Neural cell (in vitro differentiated cells): ENCODE measurements at regions not wholly inside any gene's neighbourhood (a gene's known extent, or its start where the extent isn't known, plus 50 kb on each side); places are given as distances from the start of the nearest gene placed in this dataset.

Source experiments
- H2AFZ ChIP-seq: fragments of 200-600, 300-800 bp; sonication (generic), shearing (Covaris generic); 2 replicates; pipeline ENCODE4 v1.6.0; 2014; ENCODE audit warnings: low read depth, mild to moderate bottlenecking, antibody characterized with exemption, low read length, moderate library complexity
- H3F3A ChIP-seq: fragments of 200-600 bp; shearing (Covaris generic); 2 replicates; pipeline ENCODE4 v1.6.1; 2016; ENCODE audit warnings: mild to moderate bottlenecking, moderate library complexity, mixed read lengths, antibody characterized with exemption, low read length; ENCODE audit not compliant: insufficient read depth, poor library complexity, severe bottlenecking
- H3K27ac ChIP-seq: fragments of 200-600, 300-800 bp; sonication (generic), shearing (Covaris generic); 2 replicates; pipeline ENCODE4 v1.5.1; 2014; ENCODE audit warnings: mild to moderate bottlenecking, low read length, moderate library complexity
- H3K27me3 ChIP-seq: fragments of 300-800, 200-600 bp; sonication (generic), shearing (Covaris generic); 2 replicates; pipeline ENCODE4 v1.6.0; 2014; ENCODE audit warnings: mild to moderate bottlenecking, low read depth, low read length, moderate library complexity; ENCODE audit not compliant: insufficient read depth
- H3K36me3 ChIP-seq: fragments of 300-800, 200-600 bp; sonication (generic), shearing (Covaris generic); 2 replicates; pipeline ENCODE4 v1.5.1; 2014; ENCODE audit warnings: mild to moderate bottlenecking, antibody characterized with exemption, low read length, moderate library complexity; ENCODE audit not compliant: insufficient read depth
- H3K4me2 ChIP-seq: fragments of 300-800, 200-600 bp; sonication (generic), shearing (Covaris generic); 2 replicates; pipeline ENCODE4 v1.6.0; 2014; ENCODE audit warnings: mild to moderate bottlenecking, low read length
- H3K4me3 ChIP-seq: fragments of 300-800, 200-600 bp; sonication (generic), shearing (Covaris generic); 2 replicates; pipeline ENCODE4 v1.5.1; 2014; ENCODE audit warnings: mild to moderate bottlenecking, low read length, moderate library complexity
- H3K79me2 ChIP-seq: fragments of 200-600 bp; shearing (Covaris generic); replicated peaks from 2 replicates; pipeline ENCODE4 v1.6.0; 2014; ENCODE audit warnings: mild to moderate bottlenecking, low read length, moderate library complexity; ENCODE audit not compliant: insufficient read depth
- H3K9ac ChIP-seq: fragments of 300-800, 200-600 bp; sonication (generic), shearing (Covaris generic); 2 replicates; pipeline ENCODE4 v1.6.1; 2016; ENCODE audit warnings: mild to moderate bottlenecking, low read length, mixed read lengths
- H3K9me2 ChIP-seq: fragments of 200-600 bp; shearing (Covaris generic); 2 replicates; pipeline ENCODE4 v1.6.1; 2016; ENCODE audit warnings: mild to moderate bottlenecking, low read length, mixed read lengths; ENCODE audit not compliant: insufficient read depth
- H3K9me3 ChIP-seq: fragments of 200-600, 300-800 bp; sonication (generic), shearing (Covaris generic); 2 replicates; pipeline ENCODE4 v1.6.1; 2016; ENCODE audit warnings: mild to moderate bottlenecking, mixed run types, low read length, moderate library complexity, mixed read lengths
- H4K20me1 ChIP-seq: fragments of 200-600 bp; shearing (Covaris generic); 2 replicates; pipeline ENCODE4 v1.6.1; 2016; ENCODE audit warnings: mild to moderate bottlenecking, mixed run types; ENCODE audit not compliant: insufficient read depth
- EP300 ChIP-seq: fragments of 450-650 bp; conservative IDR thresholded peaks from 2 replicates; pipeline ENCODE4 v1.6.1; 2014; ENCODE audit warnings: antibody characterized with exemption, mild to moderate bottlenecking, moderate library complexity; ENCODE audit not compliant: poor library complexity, severe bottlenecking
- EZH2 ChIP-seq: fragments of 200-600, 300-800 bp; shearing (Covaris generic), sonication (generic); IDR thresholded peaks from 2 replicates; pipeline ENCODE4 v1.6.1; 2014; ENCODE audit warnings: antibody characterized with exemption, low read length, borderline replicate concordance, mild to moderate bottlenecking; ENCODE audit not compliant: insufficient read depth, poor library complexity, severe bottlenecking
- MXI1 ChIP-seq: fragments of 450-650 bp; conservative IDR thresholded peaks from 2 replicates; pipeline ENCODE4 v1.6.1; 2014; ENCODE audit warnings: antibody characterized with exemption, mild to moderate bottlenecking; ENCODE audit not compliant: poor library complexity, severe bottlenecking
- POLR2AphosphoS5 ChIP-seq: IDR thresholded peaks from 2 replicates; pipeline ENCODE4 v1.6.1; 2012
- RAD21 ChIP-seq: fragments of 450-650 bp; conservative IDR thresholded peaks from 2 replicates; pipeline ENCODE4 v1.6.1; 2014; ENCODE audit warnings: antibody characterized with exemption, mild to moderate bottlenecking, moderate library complexity
- SMC3 ChIP-seq: fragments of 450-650 bp; conservative IDR thresholded peaks from 2 replicates; pipeline ENCODE4 v1.6.1; 2014; ENCODE audit warnings: antibody characterized with exemption, mild to moderate bottlenecking, moderate library complexity; ENCODE audit not compliant: poor library complexity
- TAF1 ChIP-seq: IDR thresholded peaks from 2 replicates; pipeline ENCODE4 v1.6.1; 2012; ENCODE audit warnings: low read depth
- TF ChIP-seq, protein P1 (sequence below): IDR thresholded peaks from 2 replicates; pipeline ENCODE4 v1.6.1; 2012; ENCODE audit warnings: borderline replicate concordance
- TF ChIP-seq, protein P2 (sequence below): fragments of 450-650 bp; IDR thresholded peaks from 2 replicates; pipeline ENCODE4 v1.5.1; 2014; ENCODE audit warnings: antibody characterized with exemption, mild to moderate bottlenecking, moderate library complexity; ENCODE audit not compliant: poor library complexity, severe bottlenecking

DNA sequence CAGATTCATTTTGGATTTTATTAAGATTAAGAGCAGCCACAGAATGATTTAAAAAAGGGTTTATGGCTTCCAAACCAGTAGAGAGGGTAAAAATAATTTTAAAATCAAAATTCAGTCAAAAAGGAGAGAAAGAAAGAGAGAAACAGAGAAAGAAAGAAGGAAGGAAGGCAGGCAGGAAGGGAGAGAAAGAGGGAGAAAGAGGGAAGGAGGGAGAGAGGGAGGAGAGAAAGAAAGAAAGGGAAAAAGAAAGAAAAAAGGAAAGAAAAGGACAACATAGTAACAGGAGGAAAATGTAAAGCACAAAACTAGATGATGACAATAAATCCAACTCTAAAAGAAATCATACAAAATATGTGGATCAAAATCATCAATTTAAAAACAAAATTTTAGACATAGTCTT, 79.6 kb upstream of the FRG1 start:
- H3K27ac ChIP-seq, result no peak overlapping the region
- TF ChIP-seq RAD21, result no peak
- no peak for TF ChIP-seq TAF1
- TF ChIP-seq EP300, result no peak
- TF ChIP-seq EZH2, result no peak
- no peak for TF ChIP-seq MXI1
- TF ChIP-seq, protein P1, sequence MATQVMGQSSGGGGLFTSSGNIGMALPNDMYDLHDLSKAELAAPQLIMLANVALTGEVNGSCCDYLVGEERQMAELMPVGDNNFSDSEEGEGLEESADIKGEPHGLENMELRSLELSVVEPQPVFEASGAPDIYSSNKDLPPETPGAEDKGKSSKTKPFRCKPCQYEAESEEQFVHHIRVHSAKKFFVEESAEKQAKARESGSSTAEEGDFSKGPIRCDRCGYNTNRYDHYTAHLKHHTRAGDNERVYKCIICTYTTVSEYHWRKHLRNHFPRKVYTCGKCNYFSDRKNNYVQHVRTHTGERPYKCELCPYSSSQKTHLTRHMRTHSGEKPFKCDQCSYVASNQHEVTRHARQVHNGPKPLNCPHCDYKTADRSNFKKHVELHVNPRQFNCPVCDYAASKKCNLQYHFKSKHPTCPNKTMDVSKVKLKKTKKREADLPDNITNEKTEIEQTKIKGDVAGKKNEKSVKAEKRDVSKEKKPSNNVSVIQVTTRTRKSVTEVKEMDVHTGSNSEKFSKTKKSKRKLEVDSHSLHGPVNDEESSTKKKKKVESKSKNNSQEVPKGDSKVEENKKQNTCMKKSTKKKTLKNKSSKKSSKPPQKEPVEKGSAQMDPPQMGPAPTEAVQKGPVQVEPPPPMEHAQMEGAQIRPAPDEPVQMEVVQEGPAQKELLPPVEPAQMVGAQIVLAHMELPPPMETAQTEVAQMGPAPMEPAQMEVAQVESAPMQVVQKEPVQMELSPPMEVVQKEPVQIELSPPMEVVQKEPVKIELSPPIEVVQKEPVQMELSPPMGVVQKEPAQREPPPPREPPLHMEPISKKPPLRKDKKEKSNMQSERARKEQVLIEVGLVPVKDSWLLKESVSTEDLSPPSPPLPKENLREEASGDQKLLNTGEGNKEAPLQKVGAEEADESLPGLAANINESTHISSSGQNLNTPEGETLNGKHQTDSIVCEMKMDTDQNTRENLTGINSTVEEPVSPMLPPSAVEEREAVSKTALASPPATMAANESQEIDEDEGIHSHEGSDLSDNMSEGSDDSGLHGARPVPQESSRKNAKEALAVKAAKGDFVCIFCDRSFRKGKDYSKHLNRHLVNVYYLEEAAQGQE, result no peak
- no peaks in the 10 kb centered on the region for H3K79me2 ChIP-seq
- H4K20me1 ChIP-seq, result no peaks in the 10 kb centered on the region
- H3F3A ChIP-seq, result no peaks in the 10 kb centered on the region
- no peaks in the 10 kb centered on the region for H3K9me2 ChIP-seq
- no peaks in the 10 kb centered on the region for H3K36me3 ChIP-seq
- H3K4me2 ChIP-seq, result no peak overlapping the region
- no peak overlapping the region for H3K4me3 ChIP-seq
- H3K9me3 ChIP-seq, result no peaks in the 10 kb centered on the region
- H3K27me3 ChIP-seq, result no peaks in the 10 kb centered on the region
- H3K9ac ChIP-seq, result no peak overlapping the region
- no peak overlapping the region for H2AFZ ChIP-seq

DNA sequence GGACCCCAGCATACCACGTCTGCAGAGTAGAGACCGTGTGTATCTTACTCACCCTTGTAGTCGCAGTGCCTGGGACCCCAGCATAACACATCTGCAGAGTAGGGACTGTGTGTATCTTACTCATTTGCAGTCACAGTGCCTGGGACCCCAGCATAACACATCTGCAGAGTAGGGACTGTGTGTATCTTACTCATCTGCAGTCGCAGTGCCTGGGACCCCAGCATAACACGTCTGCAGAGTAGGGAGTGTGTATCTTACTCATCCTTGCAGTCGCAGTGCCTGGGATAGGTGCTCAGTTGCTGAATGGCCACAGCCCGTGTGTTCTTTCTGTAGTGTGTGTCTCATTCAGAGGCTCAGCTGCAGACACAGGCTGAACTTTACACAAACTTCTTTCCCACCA, 71.4 kb upstream of the FRG1 start:
- no peaks in the 10 kb centered on the region for H3K27me3 ChIP-seq
- no peak overlapping the region for H3K4me3 ChIP-seq
- H3F3A ChIP-seq, result no peaks in the 10 kb centered on the region
- H3K79me2 ChIP-seq, result no peaks in the 10 kb centered on the region
- no peak overlapping the region for H3K4me2 ChIP-seq
- no peak overlapping the region for H3K9ac ChIP-seq
- H3K9me3 ChIP-seq, result no peaks in the 10 kb centered on the region
- TF ChIP-seq RAD21, result no peak
- no peak for TF ChIP-seq EZH2
- TF ChIP-seq, protein P1, result no peak
- TF ChIP-seq, protein P2, sequence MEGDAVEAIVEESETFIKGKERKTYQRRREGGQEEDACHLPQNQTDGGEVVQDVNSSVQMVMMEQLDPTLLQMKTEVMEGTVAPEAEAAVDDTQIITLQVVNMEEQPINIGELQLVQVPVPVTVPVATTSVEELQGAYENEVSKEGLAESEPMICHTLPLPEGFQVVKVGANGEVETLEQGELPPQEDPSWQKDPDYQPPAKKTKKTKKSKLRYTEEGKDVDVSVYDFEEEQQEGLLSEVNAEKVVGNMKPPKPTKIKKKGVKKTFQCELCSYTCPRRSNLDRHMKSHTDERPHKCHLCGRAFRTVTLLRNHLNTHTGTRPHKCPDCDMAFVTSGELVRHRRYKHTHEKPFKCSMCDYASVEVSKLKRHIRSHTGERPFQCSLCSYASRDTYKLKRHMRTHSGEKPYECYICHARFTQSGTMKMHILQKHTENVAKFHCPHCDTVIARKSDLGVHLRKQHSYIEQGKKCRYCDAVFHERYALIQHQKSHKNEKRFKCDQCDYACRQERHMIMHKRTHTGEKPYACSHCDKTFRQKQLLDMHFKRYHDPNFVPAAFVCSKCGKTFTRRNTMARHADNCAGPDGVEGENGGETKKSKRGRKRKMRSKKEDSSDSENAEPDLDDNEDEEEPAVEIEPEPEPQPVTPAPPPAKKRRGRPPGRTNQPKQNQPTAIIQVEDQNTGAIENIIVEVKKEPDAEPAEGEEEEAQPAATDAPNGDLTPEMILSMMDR, result no peak
- no peak for TF ChIP-seq SMC3
- TF ChIP-seq TAF1, result no peak
- TF ChIP-seq EP300, result no peak
- TF ChIP-seq MXI1, result no peak
- TF ChIP-seq POLR2AphosphoS5, result no peak
- H3K27ac ChIP-seq, result no peak overlapping the region
- no peaks in the 10 kb centered on the region for H3K36me3 ChIP-seq
- H2AFZ ChIP-seq, result no peak overlapping the region
- H4K20me1 ChIP-seq, result no peaks in the 10 kb centered on the region
- H3K9me2 ChIP-seq, result no peaks in the 10 kb centered on the region
